ENCODE measurements at regions not wholly inside any gene's neighbourhood (a gene's known extent, or its start where the extent isn't known, plus 50 kb on each side); places are given as distances from the start of the nearest gene placed in this dataset.
"Not testable (repeated sequence)": the region's sequence is repeated elsewhere in the genome, so short reads cannot be mapped to it uniquely, and the experiment has no call there.

DNA sequence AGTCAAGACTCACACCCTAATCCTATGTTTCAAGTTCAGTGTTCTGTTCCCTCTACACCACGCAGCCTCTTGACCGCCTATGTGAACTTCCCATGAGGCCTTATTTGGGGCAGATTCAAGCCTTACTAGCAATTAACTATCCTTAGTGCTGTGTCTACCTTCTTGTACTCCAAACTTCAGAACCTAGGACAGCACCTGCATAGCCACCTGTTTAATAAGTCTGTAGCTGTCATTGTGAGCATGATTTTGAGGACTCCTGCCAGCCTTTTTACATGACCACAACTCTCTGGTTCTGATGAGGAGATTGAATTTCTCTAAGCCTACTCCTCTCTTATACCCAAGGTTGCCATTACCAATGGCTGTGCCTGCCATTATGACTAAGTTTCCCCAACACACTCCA, 50.8 kb upstream of the PCSK1 start:
- no peaks in the 10 kb centered on the region for H3K9me3 ChIP-seq (ENCODE audit: control insufficient read depth, insufficient read depth, low read length)
- no CpG with 5 or more reads among the region's 2 CpGs for WGBS (ENCODE audit: insufficient coverage, insufficient read length)
- H3K27me3 ChIP-seq (ENCODE audit: control insufficient read depth, insufficient read depth, low read length): no peaks in the 10 kb centered on the region
- no peak overlapping the region for H3K27ac ChIP-seq (ENCODE audit: low read length)
- DNase-seq (ENCODE audit: low read depth, low spot score): peak; percentile 9
- H3K4me1 ChIP-seq (ENCODE audit: control insufficient read depth, insufficient read depth, low read length): no peaks in the 10 kb centered on the region
- no peaks in the 10 kb centered on the region for H3K36me3 ChIP-seq (ENCODE audit: control insufficient read depth, insufficient read depth, low read length)
- no peak overlapping the region for H3K4me3 ChIP-seq (ENCODE audit: low read length)

DNA sequence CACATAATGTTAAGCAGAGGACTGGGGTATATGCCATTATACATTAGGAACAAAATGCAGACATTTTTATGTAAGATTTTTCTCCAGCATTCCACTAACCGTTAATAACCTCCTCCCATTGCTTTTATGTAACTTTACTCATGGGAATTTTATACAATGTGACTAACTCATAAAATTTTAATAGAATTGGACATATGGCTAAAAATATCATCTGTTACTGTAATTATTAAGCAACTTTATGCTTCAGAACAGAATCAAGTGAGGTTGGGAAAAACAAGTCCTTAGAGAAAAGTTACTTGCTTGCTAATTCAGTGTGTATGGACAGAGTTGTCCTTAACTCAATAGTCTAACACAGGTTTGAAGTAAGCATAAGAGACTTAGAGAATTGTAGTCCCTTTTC, 54.8 kb upstream of the PCSK1 start:
- Histone ChIP-seq H3K27me3 (ENCODE audit: control insufficient read depth, insufficient read depth, low read length) (no peaks in the 10 kb centered on the region), H3K27ac (ENCODE audit: low read length) (no peak overlapping the region), H3K36me3 (ENCODE audit: control insufficient read depth, insufficient read depth, low read length) (no peaks in the 10 kb centered on the region), H3K9me3 (ENCODE audit: control insufficient read depth, insufficient read depth, low read length) (no peaks in the 10 kb centered on the region), H3K4me3 (ENCODE audit: low read length) (no peak overlapping the region), H3K4me1 (ENCODE audit: control insufficient read depth, insufficient read depth, low read length) (no peaks in the 10 kb centered on the region)
- no CpG with 5 or more reads among the region's 1 CpG for WGBS (ENCODE audit: insufficient coverage, insufficient read length)
- no peak for DNase-seq (ENCODE audit: low read depth, low spot score)

DNA sequence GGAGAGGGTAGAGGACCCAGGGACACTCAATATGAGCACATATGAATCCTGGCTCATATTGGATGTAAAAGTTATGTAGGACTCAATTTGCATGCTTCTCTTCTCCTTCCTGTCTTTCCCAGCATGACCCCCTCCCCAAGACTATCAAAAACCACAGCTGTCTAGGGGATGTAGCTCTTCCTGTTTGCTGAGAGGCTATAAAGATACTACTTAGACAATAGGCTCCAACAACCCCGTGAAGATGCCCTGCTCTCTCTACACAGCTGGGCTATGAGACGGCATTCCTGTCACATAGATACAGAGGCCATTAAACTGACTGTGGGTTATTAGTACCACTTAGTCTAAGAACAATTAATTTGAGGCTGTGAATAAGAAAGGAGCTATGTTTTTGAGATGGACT, 56.5 kb upstream of the PCSK1 start:
- no peak overlapping the region for H3K27ac ChIP-seq (ENCODE audit: low read length)
- H3K36me3 ChIP-seq (ENCODE audit: control insufficient read depth, insufficient read depth, low read length): no peaks in the 10 kb centered on the region
- H3K27me3 ChIP-seq (ENCODE audit: control insufficient read depth, insufficient read depth, low read length): no peaks in the 10 kb centered on the region
- H3K9me3 ChIP-seq (ENCODE audit: control insufficient read depth, insufficient read depth, low read length): no peaks in the 10 kb centered on the region
- no peaks in the 10 kb centered on the region for H3K4me1 ChIP-seq (ENCODE audit: control insufficient read depth, insufficient read depth, low read length)
- no peak for DNase-seq (ENCODE audit: low read depth, low spot score)
- no CpG with 5 or more reads among the region's 2 CpGs for WGBS (ENCODE audit: insufficient coverage, insufficient read length)
- no peak overlapping the region for H3K4me3 ChIP-seq (ENCODE audit: low read length)

DNA sequence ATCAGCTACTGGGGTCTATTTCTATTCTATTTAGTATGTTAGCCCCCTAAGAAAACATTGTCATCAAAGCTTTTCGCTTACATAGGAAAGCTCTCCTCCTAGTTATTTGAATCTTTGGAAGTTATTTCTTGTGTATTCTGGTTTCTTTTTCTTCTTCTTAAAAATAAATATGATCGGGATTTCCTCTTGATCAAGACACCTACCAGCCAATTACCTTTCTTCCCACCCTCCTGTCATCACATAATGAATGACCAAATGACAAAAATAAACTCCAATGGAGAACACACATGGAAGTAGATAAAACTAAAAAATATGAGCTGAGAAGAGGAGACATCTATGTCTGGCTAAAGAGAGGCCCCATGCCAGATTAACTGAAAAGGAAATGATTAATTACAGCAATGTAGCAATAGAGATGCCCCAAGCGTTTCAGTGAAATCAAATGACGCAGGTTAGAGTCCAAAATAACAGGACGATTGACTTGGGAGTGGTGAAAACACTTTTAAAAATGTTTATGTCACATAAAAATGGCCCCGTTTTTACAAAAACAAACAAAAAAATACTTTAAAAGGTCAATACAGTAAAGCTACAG, 59.5 kb upstream of the PCSK1 start:
- H3K27me3 ChIP-seq (ENCODE audit: control insufficient read depth, insufficient read depth, low read length): no peaks in the 10 kb centered on the region
- no CpG with 5 or more reads among the region's 6 CpGs for WGBS (ENCODE audit: insufficient coverage, insufficient read length)
- no peaks in the 10 kb centered on the region for H3K9me3 ChIP-seq (ENCODE audit: control insufficient read depth, insufficient read depth, low read length)
- H3K27ac ChIP-seq (ENCODE audit: low read length): no peak overlapping the region
- no peaks in the 10 kb centered on the region for H3K4me1 ChIP-seq (ENCODE audit: control insufficient read depth, insufficient read depth, low read length)
- no peaks in the 10 kb centered on the region for H3K36me3 ChIP-seq (ENCODE audit: control insufficient read depth, insufficient read depth, low read length)
- no peak for DNase-seq (ENCODE audit: low read depth, low spot score)
- H3K4me3 ChIP-seq (ENCODE audit: low read length): no peak overlapping the region

DNA sequence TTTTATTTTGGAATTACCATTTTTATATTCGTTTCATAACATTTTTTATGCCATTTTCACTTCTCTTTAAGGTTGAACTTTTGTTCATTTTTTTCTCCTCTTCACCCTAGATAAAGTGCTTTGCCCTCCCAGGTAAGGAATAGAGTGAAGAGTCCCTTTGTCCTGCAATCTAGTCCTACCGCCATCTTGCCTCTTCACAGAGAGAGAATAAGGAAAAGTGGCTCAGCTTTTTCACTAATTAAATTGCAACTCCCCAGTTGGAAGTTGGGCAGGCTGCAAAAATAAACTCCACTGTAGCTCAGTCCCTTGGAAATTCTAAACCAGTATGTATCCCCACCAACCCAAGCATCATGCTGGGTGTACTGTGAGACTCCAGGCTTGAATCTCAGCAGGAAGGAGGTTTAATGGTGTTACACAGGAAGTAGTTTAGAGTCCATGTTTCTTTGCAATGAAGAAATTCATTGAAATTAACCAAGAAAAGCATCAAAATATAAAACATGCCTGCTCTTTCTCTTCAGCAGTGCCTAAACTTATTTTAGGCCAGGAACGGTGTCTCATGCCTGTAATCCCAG, 60.3 kb upstream of the PCSK1 start:
- no CpG with 5 or more reads among the region's 3 CpGs for WGBS (ENCODE audit: insufficient coverage, insufficient read length)
- H3K9me3 ChIP-seq (ENCODE audit: control insufficient read depth, insufficient read depth, low read length): no peaks in the 10 kb centered on the region
- H3K27me3 ChIP-seq (ENCODE audit: control insufficient read depth, insufficient read depth, low read length): no peaks in the 10 kb centered on the region
- DNase-seq (ENCODE audit: low read depth, low spot score): no peak
- H3K27ac ChIP-seq (ENCODE audit: low read length): no peak overlapping the region
- no peak overlapping the region for H3K4me3 ChIP-seq (ENCODE audit: low read length)
- H3K4me1 ChIP-seq (ENCODE audit: control insufficient read depth, insufficient read depth, low read length): no peaks in the 10 kb centered on the region
- H3K36me3 ChIP-seq (ENCODE audit: control insufficient read depth, insufficient read depth, low read length): no peaks in the 10 kb centered on the region

DNA sequence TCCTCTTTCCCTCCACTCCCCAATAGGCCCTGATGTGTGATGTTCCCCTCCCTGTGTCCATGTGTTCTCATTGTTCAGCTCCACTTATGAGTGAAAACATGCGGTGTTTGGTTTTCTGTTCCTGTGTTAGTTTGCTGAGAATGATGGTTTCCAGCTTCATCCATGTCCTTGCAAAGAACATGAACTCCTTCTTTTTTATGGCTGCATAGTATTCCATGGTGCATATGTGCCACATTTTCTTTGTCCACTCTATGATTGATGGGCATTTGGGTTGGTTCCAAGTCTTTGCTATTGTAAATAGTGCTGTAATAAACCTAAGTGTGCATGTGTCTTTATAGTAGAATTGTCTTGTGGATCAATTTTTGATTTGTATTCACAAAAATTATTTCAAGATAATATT, 62.4 kb upstream of the PCSK1 start:
- not testable (repeated sequence) for H3K27ac ChIP-seq (ENCODE audit: low read length); H3K9me3 ChIP-seq (ENCODE audit: control insufficient read depth, insufficient read depth, low read length); H3K27me3 ChIP-seq (ENCODE audit: control insufficient read depth, insufficient read depth, low read length); H3K4me1 ChIP-seq (ENCODE audit: control insufficient read depth, insufficient read depth, low read length); H3K36me3 ChIP-seq (ENCODE audit: control insufficient read depth, insufficient read depth, low read length); H3K4me3 ChIP-seq (ENCODE audit: low read length); DNase-seq (ENCODE audit: low read depth, low spot score)
- WGBS (ENCODE audit: insufficient coverage, insufficient read length): no CpG with 5 or more reads among the region's 1 CpG

DNA sequence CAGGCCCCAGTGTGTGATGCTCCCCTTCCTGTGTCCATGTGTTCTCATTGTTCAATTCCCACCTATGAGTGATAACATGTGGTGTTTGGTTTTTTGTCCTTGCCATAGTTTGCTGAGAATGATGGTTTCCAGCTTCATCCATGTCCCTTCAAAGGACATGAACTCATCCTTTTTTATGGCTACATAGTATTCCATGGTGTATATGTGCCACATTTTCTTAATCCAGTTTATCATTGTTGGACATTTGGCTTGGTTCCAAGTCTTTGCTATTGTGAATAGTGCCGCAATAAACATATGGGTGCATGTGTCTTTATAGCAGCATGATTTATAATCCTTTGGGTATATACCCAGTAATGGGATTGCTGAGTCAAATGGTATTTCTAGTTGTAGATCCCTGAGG, 64.0 kb upstream of the PCSK1 start:
- not testable (repeated sequence) for DNase-seq (ENCODE audit: low read depth, low spot score); H3K36me3 ChIP-seq (ENCODE audit: control insufficient read depth, insufficient read depth, low read length); H3K4me3 ChIP-seq (ENCODE audit: low read length); H3K4me1 ChIP-seq (ENCODE audit: control insufficient read depth, insufficient read depth, low read length); H3K9me3 ChIP-seq (ENCODE audit: control insufficient read depth, insufficient read depth, low read length); H3K27me3 ChIP-seq (ENCODE audit: control insufficient read depth, insufficient read depth, low read length); H3K27ac ChIP-seq (ENCODE audit: low read length)
- no CpG with 5 or more reads among the region's 1 CpG for WGBS (ENCODE audit: insufficient coverage, insufficient read length)

DNA sequence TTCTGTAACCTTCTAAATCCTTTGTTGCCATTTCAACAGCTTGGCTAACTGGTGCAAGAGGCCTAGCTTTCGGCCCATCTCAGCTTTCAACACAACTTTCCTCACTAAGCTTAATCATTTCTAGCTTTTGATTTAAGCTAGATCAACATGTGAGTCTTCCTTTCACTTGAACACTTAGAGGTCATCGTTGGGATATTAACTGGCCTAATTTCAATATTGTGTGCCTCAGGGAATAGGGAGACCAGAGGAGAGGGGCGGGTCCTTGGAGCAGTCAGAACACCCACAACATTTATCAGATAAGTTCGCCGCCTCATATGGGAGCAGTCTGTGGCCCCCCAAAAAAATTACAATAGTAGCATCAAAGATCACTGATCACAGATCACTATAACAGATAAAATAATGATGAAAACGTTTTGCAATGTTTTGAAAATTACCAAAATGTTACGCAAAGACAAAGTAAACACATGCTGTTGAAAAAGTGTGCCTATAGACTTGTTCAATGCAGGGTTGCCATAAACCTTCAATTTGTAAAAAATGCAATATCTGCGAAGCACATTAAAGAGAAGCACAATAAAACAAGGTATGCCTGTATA, 66.8 kb upstream of the PCSK1 start:
- H3K36me3 ChIP-seq (ENCODE audit: control insufficient read depth, insufficient read depth, low read length): no peaks in the 10 kb centered on the region
- H3K4me1 ChIP-seq (ENCODE audit: control insufficient read depth, insufficient read depth, low read length): no peaks in the 10 kb centered on the region
- no peaks in the 10 kb centered on the region for H3K9me3 ChIP-seq (ENCODE audit: control insufficient read depth, insufficient read depth, low read length)
- no CpG with 5 or more reads among the region's 8 CpGs for WGBS (ENCODE audit: insufficient coverage, insufficient read length)
- H3K27ac ChIP-seq (ENCODE audit: low read length): no peak overlapping the region
- H3K27me3 ChIP-seq (ENCODE audit: control insufficient read depth, insufficient read depth, low read length): no peaks in the 10 kb centered on the region
- H3K4me3 ChIP-seq (ENCODE audit: low read length): no peak overlapping the region
- DNase-seq (ENCODE audit: low read depth, low spot score): no peak

DNA sequence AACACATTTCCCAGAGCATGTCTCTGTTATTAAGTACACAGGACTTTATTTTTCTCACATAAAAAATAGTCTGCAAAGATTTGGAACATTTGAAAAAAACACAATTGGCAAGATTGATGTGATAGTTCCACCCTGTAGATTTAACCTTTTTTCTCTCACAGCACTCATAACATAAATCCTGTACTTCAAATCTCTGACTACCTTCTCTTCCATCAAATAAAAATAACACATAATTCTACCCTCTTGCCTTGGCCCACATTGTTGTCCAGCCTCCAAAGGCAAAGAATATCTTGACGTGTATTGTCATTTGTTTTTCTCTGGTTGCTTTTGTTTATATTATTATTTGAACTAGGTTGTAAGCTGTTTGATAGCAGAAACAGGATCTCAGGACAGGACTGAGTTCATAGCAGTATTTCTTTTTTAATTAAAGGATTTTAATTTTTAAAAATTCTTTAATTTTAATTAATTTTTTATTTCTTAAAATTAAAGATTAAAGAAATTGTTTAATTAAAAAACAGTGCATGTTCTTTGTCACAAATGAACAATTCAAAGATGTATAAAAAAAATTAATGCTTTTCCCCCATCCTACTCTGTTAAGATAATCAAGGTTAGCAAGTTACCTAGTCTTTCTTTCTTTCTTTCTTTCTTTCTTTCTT, 69.1 kb upstream of the PCSK1 start:
- WGBS (ENCODE audit: insufficient coverage, insufficient read length): no CpG with 5 or more reads among the region's 1 CpG
- Histone ChIP-seq H3K9me3 (ENCODE audit: control insufficient read depth, insufficient read depth, low read length) (no peaks in the 10 kb centered on the region), H3K36me3 (ENCODE audit: control insufficient read depth, insufficient read depth, low read length) (no peaks in the 10 kb centered on the region), H3K27me3 (ENCODE audit: control insufficient read depth, insufficient read depth, low read length) (no peaks in the 10 kb centered on the region), H3K27ac (ENCODE audit: low read length) (no peak overlapping the region), H3K4me3 (ENCODE audit: low read length) (no peak overlapping the region), H3K4me1 (ENCODE audit: control insufficient read depth, insufficient read depth, low read length) (no peaks in the 10 kb centered on the region)
- DNase-seq (ENCODE audit: low read depth, low spot score): no peak

DNA sequence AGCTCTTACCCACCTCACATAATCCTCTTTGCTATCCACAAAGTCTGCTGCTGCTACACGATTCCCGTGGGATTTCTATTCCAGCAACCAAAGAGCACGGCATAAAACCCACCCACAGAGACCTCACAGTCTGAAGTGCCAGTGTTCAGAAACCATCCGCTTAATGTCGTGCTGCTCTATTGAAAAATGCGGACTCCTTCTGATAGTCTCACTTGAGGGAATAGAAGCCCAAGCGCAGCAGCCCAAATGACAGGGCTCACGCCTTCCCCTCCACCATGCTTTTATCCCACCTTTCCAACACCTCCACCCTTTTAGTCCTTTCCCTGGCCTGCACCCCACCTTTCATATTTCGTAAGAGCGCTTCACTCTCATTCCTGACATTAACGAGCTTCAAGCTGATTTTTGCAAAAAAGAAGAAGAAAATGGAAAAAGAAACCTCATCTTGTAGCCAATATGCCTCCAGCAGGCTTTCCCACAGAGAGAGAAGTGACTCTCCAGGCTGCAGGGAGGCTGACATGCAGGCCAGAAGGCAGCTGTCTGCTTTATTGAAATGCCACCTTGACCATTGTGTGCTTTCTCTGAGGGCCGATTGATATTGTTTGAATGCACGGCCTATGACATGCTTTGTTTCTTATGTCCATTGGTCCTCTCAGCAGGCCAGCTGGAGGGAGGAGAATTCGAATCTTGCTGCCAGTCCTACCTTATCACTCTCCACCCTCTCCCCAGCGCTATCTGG, 70.6 kb upstream of the PCSK1 start:
- Histone ChIP-seq H3K4me3 (ENCODE audit: low read length) (no peak overlapping the region), H3K27ac (ENCODE audit: low read length) (no peak overlapping the region), H3K36me3 (ENCODE audit: control insufficient read depth, insufficient read depth, low read length) (no peaks in the 10 kb centered on the region), H3K27me3 (ENCODE audit: control insufficient read depth, insufficient read depth, low read length) (no peaks in the 10 kb centered on the region), H3K9me3 (ENCODE audit: control insufficient read depth, insufficient read depth, low read length) (no peaks in the 10 kb centered on the region), H3K4me1 (ENCODE audit: control insufficient read depth, insufficient read depth, low read length) (no peaks in the 10 kb centered on the region)
- WGBS (ENCODE audit: insufficient coverage, insufficient read length): no CpG with 5 or more reads among the region's 15 CpGs
- no peak for DNase-seq (ENCODE audit: low read depth, low spot score)
